GM12892 (cell line): ENCODE measurements at regions not wholly inside any gene's neighbourhood (a gene's known extent, or its start where the extent isn't known, plus 50 kb on each side); places are given as distances from the start of the nearest gene placed in this dataset.
"Not testable (repeated sequence)": the region's sequence is repeated elsewhere in the genome, so short reads cannot be mapped to it uniquely, and the experiment has no call there.

Experiments
- POLR2A ChIP-seq: IDR thresholded peaks from 2 replicates; pipeline ENCODE4 v1.6.1; 2011; ENCODE audit warnings: low read depth, low read length, control low read depth
- POLR2AphosphoS5 ChIP-seq: IDR thresholded peaks from 2 replicates; pipeline ENCODE4 v1.6.1; 2011; ENCODE audit warnings: low read depth, low read length, control low read depth
- TAF1 ChIP-seq: IDR thresholded peaks from 2 replicates; pipeline ENCODE4 v1.6.1; 2011; ENCODE audit warnings: low read depth, mild to moderate bottlenecking, control low read depth, low read length, borderline replicate concordance

GRCh38 chr14:22491053-22491452, 98.0 kb downstream of the DAD1 start:
- not testable (repeated sequence) for TF ChIP-seq POLR2AphosphoS5, TAF1, POLR2A
